SK-N-SH (cell line): ENCODE measurements at regions not wholly inside any gene's neighbourhood (a gene's known extent, or its start where the extent isn't known, plus 50 kb on each side); places are given as distances from the start of the nearest gene placed in this dataset.

Experiments
- CTCF ChIA-PET: fragments of 300-600, 350-600 bp; formaldehyde crosslinking; extraction: SDS; loops from one replicate; lab custom pipeline; 2021; lab: Yijun Ruan, JAX
- POLR2A ChIA-PET: fragments of 350-600 bp; sonication (Branson Sonifier 250); formaldehyde crosslinking; extraction: SDS; loops from one replicate; lab custom pipeline; 2020; ENCODE audit warnings: antibody characterized with exemption, inconsistent platforms; lab: Yijun Ruan, JAX
- DNase-seq: peaks from one replicate; pipeline ENCODE4 v3.0.0; 2012
- H2AFZ ChIP-seq: fragments of 200-600 bp; sonication (generic); 2 replicates; pipeline ENCODE4 v1.8.1; 2016; ENCODE audit warnings: antibody characterized with exemption, mild to moderate bottlenecking, low read depth
- H3F3A ChIP-seq: fragments of 200-600 bp; sonication (generic); replicated peaks from 2 replicates; pipeline ENCODE3; 2016; ENCODE audit warnings: antibody characterized with exemption, mild to moderate bottlenecking; ENCODE audit not compliant: insufficient read depth
- H3K27ac ChIP-seq, 2 experiments: fragments of 200-500 bp in 1 of 2; fragments of 200-600 bp in 1 of 2; sonication (Bioruptor generic) in 1 of 2; sonication (generic), shearing (Covaris generic) in 1 of 2; 2 replicates each; pipeline versions ENCODE4 v1.5.1 to v1.6.1; 2014 to 2016; ENCODE audit warnings: low read depth in 2 of 2, inconsistent platforms in 1 of 2, low read length in 1 of 2, mild to moderate bottlenecking in 1 of 2, mixed read lengths in 1 of 2
- H3K27me3 ChIP-seq: fragments of 200-600 bp; sonication (generic), shearing (Covaris generic); 2 replicates; pipeline ENCODE4 v1.6.1; 2016; ENCODE audit warnings: mixed run types; ENCODE audit not compliant: insufficient read depth
- H3K36me3 ChIP-seq, 2 experiments: fragments of 200-500 bp in 1 of 2; fragments of 200-600 bp in 1 of 2; sonication (Bioruptor generic) in 1 of 2; sonication (generic) in 1 of 2; replicated peaks in 1 of 2; 2 replicates each; pipeline versions ENCODE3 to v1.5.1; 2014 to 2016; ENCODE audit warnings: low read length in 1 of 2, mild to moderate bottlenecking in 1 of 2; ENCODE audit not compliant: insufficient read depth in 2 of 2, control insufficient read depth in 1 of 2
- H3K4me1 ChIP-seq, 2 experiments: fragments of 200-500 bp in 1 of 2; fragments of 200-600 bp in 1 of 2; sonication (Bioruptor generic) in 1 of 2; sonication (generic), shearing (Covaris generic) in 1 of 2; 2 replicates each; pipeline versions ENCODE4 v1.5.1 to v1.6.1; 2014 to 2016; ENCODE audit warnings: low read depth in 1 of 2, low read length in 1 of 2, mixed run types in 1 of 2; ENCODE audit not compliant: insufficient read depth in 2 of 2, control insufficient read depth in 1 of 2
- H3K4me2 ChIP-seq: fragments of 200-600 bp; sonication (generic), shearing (Covaris generic); 2 replicates; pipeline ENCODE4 v1.6.1; 2017; ENCODE audit warnings: mixed run types
- H3K4me3 ChIP-seq, 2 experiments: fragments of 200-500 bp in 1 of 2; fragments of 200-600 bp in 1 of 2; sonication (Bioruptor generic) in 1 of 2; sonication (generic), shearing (Covaris generic) in 1 of 2; 2 replicates each; pipeline versions ENCODE4 v1.5.1 to v1.8.1; 2014 to 2016; ENCODE audit warnings: low read depth in 2 of 2, inconsistent platforms in 1 of 2, low read length in 1 of 2, mild to moderate bottlenecking in 1 of 2, mixed read lengths in 1 of 2, moderate library complexity in 1 of 2
- H3K79me2 ChIP-seq: fragments of 200-600 bp; sonication (generic); 2 replicates; pipeline ENCODE4 v1.8.1; 2017; ENCODE audit warnings: mild to moderate bottlenecking; ENCODE audit not compliant: insufficient read depth
- H3K9ac ChIP-seq: fragments of 200-600 bp; sonication (generic); 2 replicates; pipeline ENCODE4 v1.6.1; 2017; ENCODE audit warnings: mixed run types
- H3K9me2 ChIP-seq: fragments of 200-600 bp; sonication (generic); 2 replicates; pipeline ENCODE4 v1.6.1; 2017; ENCODE audit warnings: mixed run types
- H3K9me3 ChIP-seq: fragments of 200-600 bp; sonication (generic); 2 replicates; pipeline ENCODE4 v1.6.1; 2017; ENCODE audit warnings: mixed run types, mild to moderate bottlenecking, moderate library complexity
- H4K20me1 ChIP-seq: fragments of 200-600 bp; sonication (generic); 2 replicates; pipeline ENCODE4 v1.6.1; 2017; ENCODE audit warnings: mild to moderate bottlenecking, mixed run types; ENCODE audit not compliant: insufficient read depth
- FOSL2 ChIP-seq: IDR thresholded peaks from 2 replicates; pipeline ENCODE4 v1.4.0; 2012; ENCODE audit warnings: low read depth, mild to moderate bottlenecking, moderate library complexity, borderline replicate concordance
- MAX ChIP-seq: IDR thresholded peaks from 2 replicates; pipeline ENCODE4 v1.4.0; 2012; ENCODE audit warnings: low read depth
- MXI1 ChIP-seq: IDR thresholded peaks from 2 replicates; pipeline ENCODE4 v1.6.1; 2012; ENCODE audit warnings: mild to moderate bottlenecking, low read depth, low read length, improper control_type of control experiment
- NFIC ChIP-seq: IDR thresholded peaks from 2 replicates; pipeline ENCODE4 v1.4.0; 2012; ENCODE audit warnings: borderline replicate concordance
- NRF1 ChIP-seq: IDR thresholded peaks from 2 replicates; pipeline ENCODE4 v1.6.1; 2012; ENCODE audit warnings: low read depth, mild to moderate bottlenecking, low read length
- POLR2AphosphoS5 ChIP-seq: IDR thresholded peaks from 2 replicates; pipeline ENCODE4 v1.6.1; 2012; ENCODE audit warnings: low read depth, low read length
- RAD21 ChIP-seq: IDR thresholded peaks from 2 replicates; pipeline ENCODE4 v1.6.1; 2012; ENCODE audit warnings: mild to moderate bottlenecking, low read length
- RCOR1 ChIP-seq: fragments of 150-350 bp; IDR thresholded peaks from 2 replicates; pipeline ENCODE4 v1.6.1; 2017; ENCODE audit warnings: antibody characterized with exemption, low read length
- RXRA ChIP-seq: IDR thresholded peaks from 2 replicates; pipeline ENCODE4 v1.4.0; 2012; ENCODE audit warnings: low read depth, mild to moderate bottlenecking, borderline replicate concordance
- TAF1 ChIP-seq: IDR thresholded peaks from 2 replicates; pipeline ENCODE4 v1.6.1; 2012; ENCODE audit warnings: low read depth, mild to moderate bottlenecking, low read length, moderate library complexity, borderline replicate concordance
- WGBS: methylation state at CpG from one replicate; pipeline ENCODE4 v1.1.6; 2017; ENCODE audit warnings: low lambda C conversion rate; 5-methylcytosine and 5-hydroxymethylcytosine counted together
- TF ChIP-seq, protein P1 (sequence below): fragments of 200-600 bp; sonication (generic); IDR thresholded peaks from 2 replicates; pipeline ENCODE4 v1.6.1; 2017; ENCODE audit warnings: antibody characterized with exemption, mild to moderate bottlenecking, moderate library complexity
- TF ChIP-seq, protein P2 (sequence below): IDR thresholded peaks from 2 replicates; pipeline ENCODE4; 2012
- TF ChIP-seq, protein P3 (sequence below): fragments of 150-350 bp; IDR thresholded peaks from 2 replicates; pipeline ENCODE4 v1.6.1; 2016; ENCODE audit warnings: mild to moderate bottlenecking, low read depth, low read length

DNA sequence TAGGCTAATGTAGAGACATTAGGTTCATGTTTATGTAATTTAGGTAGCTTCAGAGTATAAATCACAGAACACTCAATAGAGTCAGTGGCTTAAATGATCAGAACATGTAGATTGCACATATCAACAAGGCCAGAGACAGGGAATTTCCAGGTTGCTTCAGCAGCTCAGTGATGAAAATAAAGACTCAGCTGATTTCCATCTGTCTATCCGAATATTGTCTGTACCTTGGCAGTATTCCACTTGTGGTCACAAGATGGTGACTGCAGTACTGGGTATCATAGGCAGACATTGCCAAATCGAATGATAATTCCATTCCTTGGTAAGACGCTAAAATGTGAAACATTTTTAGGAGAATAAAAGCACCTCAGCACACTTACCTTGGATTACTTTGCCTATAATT is 702.2 kb downstream of the MAT2B start:
- Histone ChIP-seq H3K9me3 (no peaks in the 10 kb centered on the region), H4K20me1 (no peaks in the 10 kb centered on the region), H3K79me2 (no peaks in the 10 kb centered on the region), H2AFZ (no peak overlapping the region), H3K4me3 (no peak overlapping the region), H3K27me3 (no peaks in the 10 kb centered on the region), H3K9ac (no peak overlapping the region), H3K4me1 (peaks cover 9 to 19% of the 10 kb centered on the region in 2 experiments), H3K9me2 (no peaks in the 10 kb centered on the region), H3K36me3 (no peaks in the 10 kb centered on the region), H3K27ac (no peak overlapping the region), H3K4me2 (no peak overlapping the region), H3F3A (peaks cover 16% of the 10 kb centered on the region)
- CTCF ChIA-PET, result interaction anchor here (1.0 kb wide), 1 partner anchor 296 kb away, joined by 3 read pairs; no protein-coding TSS in a partner anchor
- POLR2A ChIA-PET, result no interaction called here
- WGBS, result 88% methylated on average over 3 of the region's 3 CpGs
- TF ChIP-seq RAD21 (peak; percentile 32), MXI1 (no peak)
- DNase-seq, result no peak

- H3K27ac ChIP-seq, result no peak overlapping the region
- no peaks in the 10 kb centered on the region for H4K20me1 ChIP-seq
- no peak for DNase-seq
- no peaks in the 10 kb centered on the region for H3K36me3 ChIP-seq
- H3K4me2 ChIP-seq, result no peak overlapping the region
- POLR2A ChIA-PET, result no interaction called here
- H3K9me3 ChIP-seq, result no peaks in the 10 kb centered on the region
- CTCF ChIA-PET, result interaction anchor here (1.0 to 1.6 kb wide), 2 partner anchors 13 to 265 kb away, joined by 3 to 4 read pairs; no protein-coding TSS in a partner anchor
- no peaks in the 10 kb centered on the region for H3K27me3 ChIP-seq
- no peaks in the 10 kb centered on the region for H3F3A ChIP-seq
- H3K79me2 ChIP-seq, result no peaks in the 10 kb centered on the region
- H3K9me2 ChIP-seq, result no peaks in the 10 kb centered on the region
- peaks cover 0 to 4% of the 10 kb centered on the region in 2 experiments; a peak in 2 of 4 replicates for H3K4me1 ChIP-seq
- H2AFZ ChIP-seq, result no peak overlapping the region
- TF ChIP-seq, protein P1, sequence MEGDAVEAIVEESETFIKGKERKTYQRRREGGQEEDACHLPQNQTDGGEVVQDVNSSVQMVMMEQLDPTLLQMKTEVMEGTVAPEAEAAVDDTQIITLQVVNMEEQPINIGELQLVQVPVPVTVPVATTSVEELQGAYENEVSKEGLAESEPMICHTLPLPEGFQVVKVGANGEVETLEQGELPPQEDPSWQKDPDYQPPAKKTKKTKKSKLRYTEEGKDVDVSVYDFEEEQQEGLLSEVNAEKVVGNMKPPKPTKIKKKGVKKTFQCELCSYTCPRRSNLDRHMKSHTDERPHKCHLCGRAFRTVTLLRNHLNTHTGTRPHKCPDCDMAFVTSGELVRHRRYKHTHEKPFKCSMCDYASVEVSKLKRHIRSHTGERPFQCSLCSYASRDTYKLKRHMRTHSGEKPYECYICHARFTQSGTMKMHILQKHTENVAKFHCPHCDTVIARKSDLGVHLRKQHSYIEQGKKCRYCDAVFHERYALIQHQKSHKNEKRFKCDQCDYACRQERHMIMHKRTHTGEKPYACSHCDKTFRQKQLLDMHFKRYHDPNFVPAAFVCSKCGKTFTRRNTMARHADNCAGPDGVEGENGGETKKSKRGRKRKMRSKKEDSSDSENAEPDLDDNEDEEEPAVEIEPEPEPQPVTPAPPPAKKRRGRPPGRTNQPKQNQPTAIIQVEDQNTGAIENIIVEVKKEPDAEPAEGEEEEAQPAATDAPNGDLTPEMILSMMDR, result no peak
- TF ChIP-seq RXRA, result no peak
- no peak for TF ChIP-seq MXI1
- TF ChIP-seq POLR2AphosphoS5, result no peak
- no peak for TF ChIP-seq MAX
- TF ChIP-seq NFIC, result no peak
- TF ChIP-seq, protein P2, sequence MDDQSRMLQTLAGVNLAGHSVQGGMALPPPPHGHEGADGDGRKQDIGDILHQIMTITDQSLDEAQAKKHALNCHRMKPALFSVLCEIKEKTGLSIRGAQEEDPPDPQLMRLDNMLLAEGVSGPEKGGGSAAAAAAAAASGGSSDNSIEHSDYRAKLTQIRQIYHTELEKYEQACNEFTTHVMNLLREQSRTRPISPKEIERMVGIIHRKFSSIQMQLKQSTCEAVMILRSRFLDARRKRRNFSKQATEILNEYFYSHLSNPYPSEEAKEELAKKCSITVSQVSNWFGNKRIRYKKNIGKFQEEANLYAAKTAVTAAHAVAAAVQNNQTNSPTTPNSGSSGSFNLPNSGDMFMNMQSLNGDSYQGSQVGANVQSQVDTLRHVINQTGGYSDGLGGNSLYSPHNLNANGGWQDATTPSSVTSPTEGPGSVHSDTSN, result no peak
- TF ChIP-seq NRF1, result no peak
- no peak for TF ChIP-seq RCOR1
- TF ChIP-seq, protein P3, sequence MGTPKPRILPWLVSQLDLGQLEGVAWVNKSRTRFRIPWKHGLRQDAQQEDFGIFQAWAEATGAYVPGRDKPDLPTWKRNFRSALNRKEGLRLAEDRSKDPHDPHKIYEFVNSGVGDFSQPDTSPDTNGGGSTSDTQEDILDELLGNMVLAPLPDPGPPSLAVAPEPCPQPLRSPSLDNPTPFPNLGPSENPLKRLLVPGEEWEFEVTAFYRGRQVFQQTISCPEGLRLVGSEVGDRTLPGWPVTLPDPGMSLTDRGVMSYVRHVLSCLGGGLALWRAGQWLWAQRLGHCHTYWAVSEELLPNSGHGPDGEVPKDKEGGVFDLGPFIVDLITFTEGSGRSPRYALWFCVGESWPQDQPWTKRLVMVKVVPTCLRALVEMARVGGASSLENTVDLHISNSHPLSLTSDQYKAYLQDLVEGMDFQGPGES, result no peak
- no peak for TF ChIP-seq TAF1
- no peak for TF ChIP-seq FOSL2
- no peak overlapping the region for H3K4me3 ChIP-seq
- H3K9ac ChIP-seq, result no peak overlapping the region
- 72% methylated on average over 3 of the region's 3 CpGs for WGBS
Measured at GRCh38 chr5:164210491-164210890, 705.1 kb downstream of the MAT2B start.
